HG02798 (cell line): ENCODE measurements at regions not wholly inside any gene's neighbourhood (a gene's known extent, or its start where the extent isn't known, plus 50 kb on each side); places are given as distances from the start of the nearest gene placed in this dataset.
"Not testable (repeated sequence)": the region's sequence is repeated elsewhere in the genome, so short reads cannot be mapped to it uniquely, and the experiment has no call there.

Experiments
- ATAC-seq: cut with Tn5 transposase; IDR thresholded peaks from one replicate; pipeline ENCODE4 v1.9.1; 2021; ENCODE audit warnings: mild to moderate bottlenecking; ENCODE audit not compliant: unreplicated experiment, poor library complexity

DNA sequence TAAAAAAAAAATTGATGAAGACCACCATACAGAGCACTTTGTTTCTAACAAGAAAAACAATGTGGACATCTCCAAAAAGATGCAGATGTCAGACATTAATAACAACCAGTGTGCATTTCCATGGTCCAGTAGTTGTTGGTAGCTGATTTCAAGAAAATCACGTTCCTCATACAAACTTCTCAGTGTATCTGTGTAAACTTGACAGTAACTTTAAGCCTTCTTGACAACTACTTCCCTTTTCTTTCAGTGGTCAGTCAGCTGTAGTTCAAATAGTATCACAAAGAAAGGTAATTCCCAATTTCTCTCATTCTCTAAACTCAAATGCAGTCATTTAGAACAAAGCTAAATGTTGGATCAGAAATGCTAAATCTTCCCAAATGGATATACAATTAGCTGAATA lies 879.9 kb downstream of the AMY1C start:
- no peak for ATAC-seq

DNA sequence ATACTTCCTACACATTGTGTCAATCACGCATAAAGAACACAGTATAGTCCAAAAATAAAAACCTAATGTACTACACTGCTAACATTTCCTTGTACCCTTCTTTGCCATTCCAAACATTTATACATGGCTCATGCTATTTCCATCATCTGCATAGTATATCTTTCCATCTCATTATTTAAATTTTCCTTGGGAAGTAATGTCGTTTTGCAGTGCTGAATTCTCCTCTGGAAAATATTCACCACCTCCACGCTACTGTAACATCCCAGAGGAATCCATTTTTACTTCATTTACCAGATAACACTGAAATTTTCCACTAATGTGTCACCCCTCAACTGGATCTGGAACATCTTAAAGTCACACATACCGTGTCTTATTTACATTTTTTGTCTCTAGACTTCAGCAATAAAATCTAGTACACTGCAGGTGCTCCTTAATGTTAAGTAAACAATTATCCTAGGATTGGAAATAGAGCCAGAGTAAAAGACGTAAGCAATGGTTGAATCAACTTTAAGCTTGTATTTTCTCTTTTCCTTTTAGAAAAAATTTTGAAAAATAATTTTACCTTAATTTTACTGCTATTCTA lies 881.0 kb downstream of the AMY1C start:
- no peak for ATAC-seq

DNA sequence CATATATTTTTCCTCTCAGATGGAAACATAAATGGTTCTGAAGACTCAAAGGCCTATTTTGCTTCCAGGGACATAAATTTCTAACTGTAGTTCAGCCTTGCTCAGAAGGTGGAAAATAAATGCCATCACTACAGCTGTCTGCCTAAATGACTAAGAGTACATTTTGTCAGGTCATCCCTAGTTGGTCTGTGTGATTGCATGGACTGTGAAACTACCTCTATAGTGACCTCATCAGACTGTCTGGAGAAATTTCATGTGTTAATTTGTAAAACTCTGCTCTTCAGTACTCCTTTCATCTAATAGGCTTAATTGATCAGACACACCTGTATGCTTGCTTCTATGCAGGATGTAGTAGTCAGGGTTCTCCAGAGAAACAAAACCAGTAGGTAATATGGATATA lies 886.9 kb downstream of the AMY1C start:
- no peak for ATAC-seq

DNA sequence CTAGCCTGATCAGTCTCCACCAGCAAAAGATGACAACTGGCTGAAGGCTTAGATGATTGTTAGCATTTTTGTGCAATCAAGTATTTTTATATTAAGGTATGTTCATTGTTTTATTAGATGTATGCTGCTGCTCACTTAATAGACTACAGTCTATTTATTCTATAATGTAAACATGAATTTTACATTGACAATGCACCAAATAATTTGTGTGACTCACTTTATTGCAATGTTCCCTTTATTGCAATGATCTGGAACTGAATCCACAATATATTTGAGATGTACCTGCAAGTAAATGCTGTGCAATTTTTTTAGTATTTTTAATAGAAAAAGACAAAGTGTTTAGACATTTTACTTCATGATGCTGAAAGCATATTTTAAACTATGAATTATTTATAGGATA lies 896.5 kb downstream of the AMY1C start:
- ATAC-seq, result no peak

DNA sequence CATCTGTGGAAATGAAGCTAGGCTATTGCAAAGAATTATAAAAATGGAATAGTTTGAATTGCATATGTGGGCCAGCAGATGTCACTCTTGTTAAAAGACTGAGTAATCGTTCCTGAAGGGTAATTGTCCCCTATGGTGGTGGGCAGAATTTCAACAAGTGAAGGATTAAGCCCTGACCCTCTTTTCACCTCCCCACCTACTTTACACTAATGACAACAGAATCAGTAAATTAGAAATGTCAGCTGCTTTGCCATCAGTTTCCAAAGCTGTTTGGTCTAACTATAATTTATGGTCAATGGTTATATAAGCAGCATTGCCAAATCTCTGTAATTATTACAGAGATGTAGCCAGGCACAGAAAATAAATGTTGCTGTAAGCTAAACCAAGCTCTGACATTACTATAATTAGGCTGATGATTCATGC lies 898.6 kb downstream of the AMY1C start:
- peak; percentile 66 for ATAC-seq

DNA sequence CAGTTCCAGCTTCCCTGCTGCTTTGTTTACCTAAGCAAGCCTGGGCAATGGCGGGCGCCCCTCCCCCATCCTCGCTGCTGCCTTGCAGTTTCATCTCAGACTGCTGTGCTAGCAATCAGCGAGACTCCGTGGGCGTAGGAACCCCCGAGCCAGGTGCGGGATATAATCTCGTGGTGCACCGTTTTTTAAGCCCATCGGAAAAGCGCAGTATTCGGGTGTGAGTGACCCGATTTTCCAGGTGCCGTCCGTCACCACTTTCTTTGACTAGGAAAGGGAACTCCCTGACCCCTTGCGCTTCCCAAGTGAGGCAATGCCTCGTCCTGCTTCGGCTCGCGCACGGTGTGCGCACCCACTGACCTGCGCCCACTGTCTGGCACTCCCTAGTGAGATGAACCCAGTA lies 914.7 kb downstream of the AMY1C start:
- not testable (repeated sequence) for ATAC-seq

DNA sequence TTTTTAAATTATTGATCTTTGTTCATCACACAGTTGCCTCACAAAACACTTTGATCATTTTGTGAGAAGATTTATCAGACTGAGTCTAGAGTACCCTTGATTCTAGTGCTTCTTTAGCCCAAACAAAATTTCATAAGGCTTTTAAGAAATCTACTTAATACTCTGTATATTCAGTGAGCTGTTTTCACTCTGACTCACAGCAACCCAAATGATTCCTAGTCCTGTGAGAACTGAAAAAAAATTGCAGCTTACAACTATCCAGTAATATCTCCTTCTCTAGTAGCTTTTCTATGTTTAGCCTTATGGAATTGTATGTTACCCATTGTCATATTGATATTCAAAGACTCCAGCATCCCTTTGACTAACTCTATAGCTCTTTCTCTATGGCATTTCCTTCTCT lies 915.6 kb downstream of the AMY1C start:
- ATAC-seq, result no peak

DNA sequence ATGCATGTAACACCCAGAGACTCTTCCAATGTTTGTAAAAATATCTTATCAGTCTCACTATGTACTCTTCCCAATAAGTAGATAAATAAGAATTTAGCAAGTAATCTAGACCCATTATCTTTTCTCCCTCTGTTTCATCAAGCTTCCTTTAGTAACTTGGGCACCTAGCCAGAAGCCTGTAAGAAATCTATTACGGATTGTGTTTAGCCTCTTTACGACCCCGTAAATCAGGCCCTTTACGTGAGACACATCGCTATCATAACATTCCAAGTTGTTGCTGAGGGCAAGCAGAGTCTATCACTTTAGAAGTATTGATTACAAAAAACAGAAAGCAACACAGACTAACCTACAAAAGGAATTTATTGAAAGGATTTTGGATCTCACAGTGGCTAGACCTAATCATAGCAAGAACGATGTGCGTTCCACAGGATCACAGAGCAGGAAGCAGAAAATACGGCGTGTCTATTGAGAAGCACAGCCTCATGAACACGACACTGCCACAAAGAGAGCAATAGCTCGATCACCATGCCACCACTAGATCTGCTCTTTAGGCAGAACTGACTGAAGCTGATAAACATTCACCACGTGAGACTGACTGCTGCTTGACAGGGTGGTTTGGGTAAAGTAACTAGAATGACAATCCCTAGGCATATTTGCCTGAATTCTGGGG lies 922.1 kb downstream of the AMY1C start:
- no peak for ATAC-seq

DNA sequence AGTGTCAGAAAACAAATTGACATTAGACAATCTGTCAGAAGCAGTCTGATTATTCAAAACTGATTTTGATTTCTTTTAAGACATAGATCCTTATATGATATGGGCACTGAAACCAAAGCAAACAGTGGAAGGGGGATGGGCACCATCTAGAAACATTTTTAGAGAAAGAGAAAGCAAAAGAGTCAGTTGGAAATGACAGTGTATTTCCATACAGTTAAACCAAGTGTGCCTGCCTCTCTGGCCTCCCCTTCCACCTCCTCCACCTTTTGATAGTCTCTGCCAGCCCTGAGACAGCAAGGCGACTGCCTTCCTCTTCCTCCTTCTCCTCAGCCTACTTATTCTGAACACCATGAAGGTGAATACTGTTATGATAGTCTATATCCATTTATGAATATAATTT lies 949.7 kb downstream of the AMY1C start:
- peak; percentile 48 for ATAC-seq

DNA sequence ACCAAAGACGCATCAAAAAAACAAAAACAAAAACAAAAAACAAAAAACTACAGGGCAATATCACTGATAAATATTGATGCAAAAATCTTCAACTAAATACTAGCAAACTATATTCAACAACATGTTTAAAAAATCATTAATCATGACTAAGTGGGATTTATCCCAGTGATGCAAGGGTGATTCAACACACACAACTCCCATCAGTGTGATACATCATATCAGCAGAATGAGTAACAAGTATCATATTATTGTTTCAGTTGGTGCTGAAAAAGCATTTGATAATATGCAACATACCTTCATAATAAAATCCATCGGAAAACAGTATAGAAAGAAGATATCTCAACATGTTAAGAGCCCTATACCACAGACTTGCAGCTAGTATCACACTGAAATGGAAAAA lies 953.0 kb downstream of the AMY1C start:
- no peak for ATAC-seq

DNA sequence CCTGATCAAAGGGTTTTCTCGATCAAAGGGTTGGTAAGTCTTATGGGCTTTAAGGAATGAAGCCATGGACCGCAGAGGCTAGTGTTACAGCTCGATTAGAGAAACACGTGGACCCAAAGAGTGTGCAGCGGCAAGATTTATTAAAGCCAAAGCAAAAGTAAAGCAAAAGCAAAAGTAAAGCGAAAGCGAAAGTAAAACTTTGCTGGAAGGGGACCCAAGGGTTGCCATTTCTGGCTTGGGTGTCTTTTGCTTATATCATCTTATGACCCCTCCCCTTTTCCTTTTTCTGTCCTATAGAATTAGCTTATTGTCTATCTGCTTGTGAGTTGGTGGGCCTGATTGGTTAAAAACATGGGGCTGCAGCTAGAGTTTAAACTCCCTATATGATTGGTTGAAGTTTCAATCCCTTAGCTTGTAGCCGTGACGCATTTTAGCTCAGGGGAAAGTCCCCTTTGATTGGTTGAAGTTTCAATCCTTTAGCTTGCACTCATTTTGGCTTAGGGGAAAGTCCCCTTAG lies 957.0 kb downstream of the AMY1C start:
- ATAC-seq, result peak; percentile 44

DNA sequence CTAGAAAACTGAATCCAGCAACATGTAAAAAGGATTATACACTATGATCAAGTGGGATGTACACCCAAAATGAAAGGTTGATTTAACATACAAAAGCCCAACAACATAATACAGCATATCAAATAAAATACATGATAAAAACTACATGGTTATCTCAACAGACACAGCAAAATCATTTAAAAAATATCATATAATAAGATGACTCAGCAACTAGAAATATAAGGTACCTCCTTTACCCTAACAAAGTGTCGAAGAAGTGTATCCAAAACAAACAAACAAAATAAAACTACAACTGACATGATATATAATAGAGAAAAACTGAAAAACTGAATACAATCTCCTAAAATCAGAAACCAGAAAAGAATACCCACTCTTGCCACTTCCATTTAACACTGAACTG lies 969.1 kb downstream of the AMY1C start:
- no peak for ATAC-seq

DNA sequence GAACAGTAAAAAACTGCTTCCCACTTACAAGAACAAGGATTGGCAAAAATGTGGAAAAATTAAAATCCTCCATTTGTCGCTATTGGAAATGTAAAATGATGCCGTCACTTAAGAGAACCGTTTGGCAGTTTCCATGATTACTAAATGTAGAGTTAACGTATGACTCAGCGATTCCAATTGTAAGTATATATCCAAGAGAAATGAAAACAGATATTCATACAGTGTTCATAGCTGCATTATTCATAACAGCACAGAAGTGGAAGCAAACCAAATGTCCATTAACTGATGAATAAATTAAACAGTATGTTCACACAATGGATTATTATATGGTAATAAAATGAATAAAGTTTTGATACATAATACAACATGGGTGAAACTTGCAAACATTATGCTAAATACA lies 971.0 kb downstream of the AMY1C start:
- ATAC-seq, result no peak

DNA sequence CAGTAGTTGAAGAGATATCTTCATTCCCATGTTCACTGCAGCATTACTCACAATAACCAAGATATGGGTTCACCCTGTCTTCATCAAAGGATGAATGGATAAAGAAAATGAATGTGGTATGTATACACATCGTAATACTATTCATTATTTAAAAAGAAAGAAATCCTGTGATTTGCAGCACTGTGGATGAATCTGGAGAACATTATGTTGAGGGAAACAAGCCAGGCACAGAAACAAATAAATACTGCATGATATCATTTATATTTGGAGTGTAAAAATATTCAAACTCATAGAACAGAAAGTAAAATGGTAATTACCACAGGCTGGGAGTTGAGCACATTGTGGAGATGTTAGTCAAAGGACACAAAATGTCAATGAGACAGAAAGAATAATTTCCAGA lies 977.2 kb downstream of the AMY1C start:
- ATAC-seq, result no peak

DNA sequence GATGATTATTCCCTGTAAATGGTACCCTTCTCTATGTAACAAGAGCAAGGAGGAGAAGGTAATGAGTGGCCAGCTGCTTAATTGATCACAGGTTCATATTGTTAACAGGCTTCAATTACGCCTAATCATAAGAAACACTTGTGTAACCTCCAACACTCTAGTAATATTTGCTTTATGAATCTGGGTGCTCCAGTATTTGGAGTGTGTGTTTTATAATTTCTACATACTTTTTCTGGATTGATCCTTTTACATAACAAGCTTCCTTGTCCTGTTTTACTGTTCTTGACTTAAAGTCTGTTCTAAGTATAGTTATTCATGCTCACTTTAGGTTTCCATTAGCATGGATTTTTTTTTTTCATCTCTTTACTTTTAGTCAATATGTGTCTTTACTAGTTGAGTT lies 984.2 kb downstream of the AMY1C start:
- no peak for ATAC-seq

DNA sequence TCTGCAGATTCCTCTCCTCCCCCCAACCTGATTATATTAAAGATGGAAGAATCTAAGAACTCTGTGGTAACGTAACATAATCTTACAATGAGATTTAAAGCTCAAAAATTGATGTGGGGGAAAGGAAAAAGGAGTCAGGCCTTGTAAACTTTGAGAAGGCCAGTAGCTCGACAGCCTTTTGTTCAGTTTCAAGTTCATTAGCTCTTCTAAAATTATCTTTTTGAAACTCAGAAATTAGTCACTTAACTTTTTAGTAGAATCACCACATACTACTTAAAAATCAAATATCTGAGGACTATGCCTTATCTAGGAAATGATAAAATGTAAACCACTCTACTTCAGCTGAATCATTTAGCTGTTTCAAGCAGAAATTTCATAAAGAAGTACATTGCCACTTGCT lies 996.2 kb downstream of the AMY1C start:
- peak; percentile 53 for ATAC-seq

DNA sequence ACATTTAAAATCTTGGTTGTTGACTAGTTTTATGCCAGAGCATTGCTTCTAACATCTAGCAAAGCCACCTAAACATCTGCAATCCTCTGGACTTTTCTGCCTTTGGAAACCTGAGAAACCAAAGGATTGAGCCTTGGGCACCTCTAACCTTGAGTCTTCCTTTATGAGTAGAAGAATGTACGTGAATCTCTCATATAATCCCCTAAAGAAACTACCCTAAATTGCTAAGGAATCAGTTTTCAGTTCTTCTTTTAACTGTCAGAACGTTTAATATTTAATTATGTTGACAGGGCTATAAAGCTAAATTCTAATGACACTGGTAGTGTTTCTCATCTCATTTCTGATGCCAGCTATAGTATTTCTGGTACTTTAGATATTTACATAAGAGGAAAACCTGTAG lies 997.3 kb downstream of the AMY1C start:
- ATAC-seq, result peak; percentile 50

DNA sequence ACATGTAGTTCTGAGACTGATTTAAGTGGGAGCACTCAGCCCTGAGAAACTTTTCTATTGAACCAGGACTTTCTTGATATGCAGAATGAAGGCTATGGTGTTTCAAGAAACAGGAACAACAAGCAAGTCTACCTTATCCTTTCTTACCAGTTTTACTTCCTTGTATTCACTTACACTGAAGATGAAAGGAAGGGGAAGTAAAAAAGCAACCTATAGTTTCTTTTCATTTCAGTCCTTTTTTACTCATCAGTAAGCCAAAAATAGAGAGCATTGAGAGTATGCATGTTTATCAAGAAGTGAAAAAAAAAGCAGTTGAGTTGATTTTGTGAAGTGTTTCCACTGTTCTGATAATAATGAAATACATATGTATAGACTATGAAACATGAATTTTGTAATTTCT lies 1010.3 kb downstream of the AMY1C start:
- peak; percentile 89 for ATAC-seq

DNA sequence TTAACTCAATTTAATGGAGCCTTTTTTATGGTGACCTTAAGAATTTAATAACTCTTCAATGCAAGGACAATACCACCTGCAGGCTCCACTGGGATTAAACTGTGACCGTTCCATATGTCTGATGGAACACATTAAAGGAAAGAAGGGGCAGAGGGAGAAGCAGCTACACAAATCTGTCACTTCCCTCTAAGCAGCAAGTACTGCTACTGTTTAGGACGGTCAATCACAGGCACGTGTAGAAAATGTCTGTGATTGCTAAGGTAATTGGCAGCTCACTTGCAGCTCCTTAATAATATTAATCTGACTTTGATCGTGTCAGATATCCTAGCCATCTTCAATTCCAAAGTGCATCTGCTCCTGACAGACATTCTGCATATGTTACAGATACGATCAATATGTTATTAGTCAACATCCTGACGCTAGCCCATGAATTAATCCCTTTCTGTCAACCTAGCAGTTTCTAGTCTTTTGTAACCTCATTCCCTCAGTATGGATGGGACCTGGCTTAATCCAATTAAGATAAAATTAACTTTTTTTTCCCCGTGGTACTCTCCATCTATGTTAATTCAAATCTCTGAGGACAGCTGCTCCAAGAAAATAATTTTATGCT lies 1012.4 kb downstream of the AMY1C start:
- ATAC-seq, result no peak

DNA sequence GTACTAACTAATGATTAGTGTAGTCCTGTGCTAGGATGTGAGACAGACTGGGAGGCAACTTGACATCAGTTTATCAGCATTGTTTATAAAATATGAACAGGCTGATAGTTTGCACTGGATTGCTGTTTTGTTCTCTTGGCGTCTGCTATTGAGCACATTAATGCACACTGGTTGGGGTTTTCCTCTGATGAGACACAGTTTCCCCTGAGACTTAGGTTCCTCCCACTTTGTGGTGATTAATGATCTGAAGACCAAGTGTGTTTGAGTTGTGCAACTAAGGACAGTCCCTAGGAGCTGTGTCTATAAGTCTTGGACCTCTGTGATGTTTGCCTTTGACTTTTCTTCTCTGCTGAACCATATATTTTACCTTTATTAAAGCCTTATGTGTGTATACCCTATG lies 1015.4 kb downstream of the AMY1C start:
- ATAC-seq, result peak; percentile 81

DNA sequence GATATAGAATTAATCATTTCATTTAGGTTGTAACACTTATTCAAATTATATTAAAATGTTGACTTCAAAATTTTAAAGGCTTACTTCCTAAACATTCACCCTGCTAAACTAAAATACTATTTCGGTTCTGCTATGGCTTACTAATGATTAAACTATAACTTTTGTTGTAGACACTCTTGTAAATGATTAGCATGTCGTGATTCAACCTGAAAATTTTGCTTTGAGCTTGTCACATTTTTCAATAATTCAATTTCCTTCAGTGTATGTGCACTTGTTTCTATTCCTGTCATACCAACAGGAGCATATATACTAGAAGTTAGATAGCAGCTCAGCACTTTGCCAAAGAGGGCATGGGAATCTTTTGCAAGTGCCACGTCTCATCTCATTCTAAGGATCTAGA lies 1018.8 kb downstream of the AMY1C start:
- ATAC-seq, result peak; percentile 62
